Bone marrow (tissue), 2 donors: ENCODE measurements at regions not wholly inside any gene's neighbourhood (a gene's known extent, or its start where the extent isn't known, plus 50 kb on each side); places are given as distances from the start of the nearest gene placed in this dataset.

Experiments
- DNase-seq, 2 donors: peaks; one replicate each; lab custom pipeline; 2025; lab: John Stamatoyannopoulos, UW

DNA sequence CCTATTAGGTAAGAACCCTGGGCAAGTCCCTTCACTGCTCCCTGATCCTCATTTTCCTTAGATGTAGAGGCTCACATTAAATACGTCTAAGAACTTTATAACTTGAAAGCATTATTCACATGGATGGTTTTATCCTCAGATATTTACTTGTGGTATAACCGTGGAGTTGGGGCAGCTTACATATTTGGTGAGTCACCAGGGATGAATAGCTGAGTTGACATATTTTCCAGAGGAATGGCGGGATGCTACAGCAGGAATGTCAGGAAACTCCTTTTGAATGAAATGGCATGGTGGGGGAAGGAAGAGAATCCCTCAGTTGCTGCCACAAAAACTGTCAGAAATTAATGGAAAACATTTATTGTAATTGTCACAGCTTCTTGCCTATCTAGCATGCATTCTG lies 165.3 kb upstream of the RPS6KA3 start:
- DNase-seq: no peak

DNA sequence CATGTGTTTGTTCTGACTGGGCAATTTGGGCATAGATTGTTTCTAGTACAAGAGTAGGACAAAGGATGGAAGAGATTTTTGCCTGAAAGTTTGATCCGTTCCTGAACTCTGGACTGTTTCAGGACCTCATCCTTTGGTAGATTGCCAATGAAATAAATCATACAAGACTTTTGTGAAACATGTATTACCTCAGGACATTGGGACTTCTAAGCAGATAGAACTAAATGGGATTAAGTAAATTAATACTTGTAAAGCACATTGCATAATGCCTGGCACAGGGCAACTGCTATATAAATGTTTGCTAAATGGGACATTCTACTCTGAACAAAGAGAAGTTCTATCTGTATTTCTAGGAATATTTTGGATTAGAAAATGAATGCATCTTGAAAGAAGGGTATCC lies 164.8 kb upstream of the RPS6KA3 start:
- no peak for DNase-seq

DNA sequence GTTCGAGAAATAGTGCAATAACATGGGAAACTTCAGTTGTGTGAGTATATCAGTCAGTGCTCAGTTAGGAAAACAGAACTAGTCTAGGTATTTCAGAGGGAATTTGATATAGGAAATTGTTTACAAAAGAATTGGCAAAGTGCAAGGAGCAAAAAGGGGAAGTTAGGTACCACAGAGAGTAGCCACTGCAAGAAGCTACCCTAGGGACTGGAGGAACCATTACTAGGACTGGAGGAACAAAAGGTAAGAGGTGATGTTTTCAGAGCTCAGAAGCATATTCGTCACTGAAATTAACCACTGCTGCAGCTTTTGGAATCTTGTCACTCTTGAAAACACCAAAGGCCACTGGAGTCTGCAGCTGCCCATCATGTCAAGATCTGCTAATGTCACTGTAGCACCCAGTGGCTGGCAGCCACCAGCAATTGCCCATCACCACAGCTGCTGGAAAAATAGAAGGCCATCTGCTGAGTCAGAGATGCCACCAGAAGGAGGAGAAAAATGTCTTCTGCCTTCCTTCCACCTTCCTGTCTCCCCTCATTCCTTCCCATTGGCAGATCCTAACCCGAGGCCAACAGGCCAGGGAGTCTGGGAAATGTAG lies 160.6 kb upstream of the RPS6KA3 start:
- peak in 1 of 2 donors; percentile 37 for DNase-seq

DNA sequence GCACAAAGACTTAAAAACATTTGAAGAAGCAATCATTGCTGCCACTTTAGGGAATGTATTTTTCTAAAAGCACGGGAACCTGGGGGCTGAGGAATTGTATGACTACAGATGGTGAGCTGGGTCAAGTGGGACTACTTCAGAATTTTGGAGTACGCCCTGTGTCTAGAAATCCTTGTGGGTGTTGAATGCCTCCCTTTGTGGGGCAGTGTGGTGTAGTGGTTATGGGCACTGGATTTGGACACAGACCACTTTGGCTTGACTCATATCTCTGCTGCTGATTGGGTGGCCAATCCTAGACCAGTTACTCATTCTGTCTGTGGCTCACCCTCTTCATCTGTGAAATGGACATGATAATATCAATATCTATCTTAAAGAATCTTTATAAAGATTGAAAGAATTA lies 155.0 kb upstream of the RPS6KA3 start:
- DNase-seq: no peak

DNA sequence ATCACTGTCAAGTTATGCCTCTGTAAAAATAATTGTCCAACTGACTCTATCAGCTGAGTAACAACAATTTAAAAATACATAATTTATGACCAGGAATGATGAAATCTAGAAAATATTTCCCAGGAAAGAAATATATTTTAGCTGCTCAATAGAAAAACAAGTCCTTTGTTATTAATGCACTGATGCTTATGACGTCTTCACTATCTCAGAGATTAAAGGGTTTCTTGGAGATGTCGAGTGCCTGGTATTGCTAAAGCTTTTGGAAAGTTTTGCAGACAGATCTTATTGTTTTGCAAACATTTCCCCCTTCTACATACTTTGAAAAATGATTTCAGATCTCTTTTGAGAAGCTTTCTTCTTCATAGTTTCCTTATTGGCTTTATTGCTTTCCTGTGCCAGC lies 154.6 kb upstream of the RPS6KA3 start:
- DNase-seq: no peak

DNA sequence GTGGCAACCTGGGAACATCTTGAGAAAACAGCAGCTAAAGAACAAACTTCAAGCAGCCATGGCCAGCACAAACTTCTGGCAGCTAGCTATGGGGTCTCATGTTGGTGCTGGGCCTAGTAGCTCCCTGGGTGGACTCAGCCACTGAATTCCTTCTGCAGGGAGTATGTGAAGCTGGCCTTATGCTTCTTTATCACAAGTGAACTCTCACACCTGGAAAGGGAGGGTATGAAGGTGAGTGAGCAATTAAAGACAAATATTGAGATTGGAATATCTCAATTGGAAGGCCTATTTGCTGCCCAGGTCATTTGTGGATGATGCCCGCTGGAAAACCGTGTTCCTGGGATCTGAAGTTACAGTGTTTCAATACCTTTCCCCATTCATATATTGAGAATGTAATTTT lies 153.3 kb upstream of the RPS6KA3 start:
- no peak for DNase-seq

DNA sequence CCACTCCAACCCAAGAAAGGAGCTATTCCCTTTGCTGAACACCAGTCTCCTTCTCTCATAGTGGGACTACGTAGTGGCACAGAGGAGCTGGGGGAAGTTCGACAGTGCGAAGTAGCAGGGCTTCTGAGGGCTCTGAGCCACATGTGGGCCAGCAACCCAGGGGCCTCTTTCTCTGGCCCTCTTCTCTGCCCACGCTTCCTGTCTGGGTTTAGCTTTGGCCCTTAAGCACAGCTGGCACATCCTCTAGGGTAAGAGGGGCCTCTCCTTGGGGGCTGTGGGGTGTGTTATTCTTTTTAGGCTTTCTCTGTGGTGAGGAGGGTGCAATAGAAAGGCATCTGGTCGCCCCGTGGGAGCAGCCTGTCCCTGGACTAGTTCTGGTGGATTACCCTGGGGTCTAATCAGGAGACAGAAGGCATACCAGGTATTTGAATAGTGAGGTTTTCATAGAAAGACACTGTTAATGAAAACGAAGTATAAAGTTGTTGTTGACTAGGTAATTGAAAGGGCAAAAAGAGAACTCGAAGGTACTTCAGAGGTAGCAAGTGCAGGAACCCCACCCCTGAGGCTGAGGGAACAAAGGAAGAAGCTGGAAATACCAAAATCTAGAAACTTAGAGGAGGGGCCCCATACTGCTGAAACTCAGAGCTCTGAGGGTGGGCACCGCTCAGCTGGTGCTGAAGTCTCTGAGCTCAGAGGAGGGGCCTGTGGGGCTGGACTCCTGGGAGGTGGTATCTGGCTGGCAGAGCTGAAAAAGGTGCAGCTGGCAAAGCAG lies 151.9 kb upstream of the RPS6KA3 start:
- peak in 1 of 2 donors; percentile 31 for DNase-seq

DNA sequence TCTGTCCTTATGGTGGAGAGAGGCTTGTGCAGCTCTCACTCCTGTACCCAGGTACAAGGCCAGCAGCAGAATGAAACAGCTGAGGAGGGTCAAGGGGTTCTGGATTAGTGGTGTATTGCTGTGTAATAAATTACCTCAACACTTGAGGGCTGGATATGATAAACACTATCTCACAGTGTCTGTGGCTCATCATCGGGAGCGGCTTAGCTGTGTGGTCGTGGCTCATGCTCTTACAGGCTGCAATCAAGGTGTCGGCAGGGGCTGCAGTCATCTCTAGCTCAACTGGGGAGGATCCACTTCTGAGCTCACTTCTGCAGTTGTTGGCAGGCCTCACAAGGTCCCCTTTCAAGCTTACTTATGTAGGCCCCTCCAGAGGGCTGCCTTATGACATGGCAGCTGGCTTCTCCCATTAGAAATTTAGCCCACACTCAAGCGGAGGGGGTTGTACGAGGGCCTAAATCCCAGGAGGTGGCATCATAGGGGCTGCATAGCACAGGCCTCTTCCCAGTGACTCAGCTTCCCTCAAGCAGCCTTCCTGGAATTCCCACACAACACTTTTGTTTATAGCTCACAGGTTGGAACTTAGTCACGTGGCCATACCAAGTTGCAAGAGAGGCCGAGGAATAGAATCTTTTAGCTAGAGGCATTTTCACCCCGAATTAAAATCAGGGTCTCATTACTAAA lies 148.2 kb upstream of the RPS6KA3 start:
- no peak for DNase-seq

DNA sequence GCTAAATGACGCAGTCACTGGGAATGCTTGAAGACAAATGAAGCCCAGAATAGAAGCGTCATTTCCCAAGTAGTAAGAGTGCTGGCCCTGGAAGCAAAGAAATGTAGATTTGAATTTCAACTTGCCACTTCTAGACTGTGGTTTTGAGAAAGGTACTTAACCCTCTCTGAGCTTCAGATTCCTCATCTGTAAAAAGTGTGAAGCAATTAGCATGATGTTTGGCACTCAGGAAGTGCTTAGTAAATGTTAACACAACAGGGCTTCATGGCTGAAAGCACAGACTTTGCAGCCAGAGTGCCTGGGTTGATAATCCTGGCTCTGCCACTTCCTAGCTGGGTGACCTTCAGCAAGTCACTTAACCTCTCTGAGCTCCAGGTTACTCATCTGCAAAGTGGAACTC lies 147.4 kb upstream of the RPS6KA3 start:
- DNase-seq: no peak

DNA sequence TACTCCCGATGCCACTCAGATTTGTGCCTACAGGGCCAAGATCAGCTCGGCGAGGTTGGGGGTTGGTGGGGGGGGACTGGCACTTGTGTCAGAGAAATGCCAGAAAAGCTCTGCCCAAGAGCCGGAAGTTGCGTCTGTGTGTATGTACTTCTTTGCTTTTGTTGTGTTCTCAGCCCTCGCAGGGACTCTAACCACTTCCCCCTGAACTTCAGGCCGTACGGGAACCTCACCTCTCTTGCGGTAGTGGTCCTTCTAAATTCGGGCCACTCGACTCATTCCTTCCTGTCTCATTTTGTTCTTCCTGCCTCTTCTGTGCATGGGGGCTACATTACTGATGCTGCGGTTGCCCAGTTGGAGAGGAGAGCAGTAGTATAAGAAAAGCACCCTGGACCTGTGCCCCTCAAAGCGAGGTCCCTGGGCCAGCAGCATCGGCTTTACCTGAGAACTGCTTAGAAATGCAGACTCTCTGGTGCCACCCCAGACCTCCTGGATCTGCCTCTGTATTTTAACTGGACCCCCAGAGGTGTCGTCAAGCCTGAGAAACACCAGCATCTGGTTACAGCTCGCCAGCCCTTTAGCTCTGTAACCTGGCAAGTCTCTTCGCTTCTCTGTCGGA lies 146.3 kb upstream of the RPS6KA3 start:
- peak in 1 of 2 donors; percentile 76 for DNase-seq

DNA sequence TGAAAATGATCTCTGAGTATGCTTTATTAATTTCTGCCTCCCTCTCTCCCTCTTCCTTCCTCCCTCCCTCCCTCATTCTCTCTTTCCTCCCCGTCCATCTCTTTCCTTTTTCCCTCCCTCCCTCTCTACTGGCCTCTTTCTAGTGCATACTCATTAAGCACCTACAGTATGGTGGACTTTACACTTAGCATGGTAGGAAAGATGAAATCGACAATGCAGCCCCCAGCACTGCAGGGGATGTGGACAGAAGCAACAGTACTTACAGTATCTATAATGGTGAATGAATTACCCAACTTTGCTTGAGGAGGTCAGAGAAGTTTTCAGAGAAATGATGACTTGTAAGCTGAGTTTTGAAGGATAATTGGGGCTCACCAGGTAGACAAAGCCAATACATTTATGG lies 143.8 kb upstream of the RPS6KA3 start:
- no peak for DNase-seq

DNA sequence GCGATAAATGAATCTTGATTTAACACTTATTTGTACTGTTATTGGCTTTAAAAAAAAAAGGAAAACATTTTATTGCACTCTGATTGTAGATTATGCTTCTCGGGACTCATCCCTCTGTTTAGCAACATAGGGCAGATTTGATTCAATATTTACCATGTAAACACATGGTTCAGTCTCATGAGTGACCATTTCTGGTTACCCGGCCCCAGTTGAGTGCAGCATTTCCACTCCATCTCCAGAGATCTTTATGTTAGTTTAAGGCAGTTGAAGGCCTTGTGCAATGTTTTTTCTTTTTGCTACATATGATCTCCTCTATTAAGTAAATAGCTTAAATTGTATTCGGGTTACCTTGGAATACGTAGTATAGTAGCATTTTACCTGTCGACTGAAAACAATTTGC lies 143.3 kb upstream of the RPS6KA3 start:
- DNase-seq: no peak

DNA sequence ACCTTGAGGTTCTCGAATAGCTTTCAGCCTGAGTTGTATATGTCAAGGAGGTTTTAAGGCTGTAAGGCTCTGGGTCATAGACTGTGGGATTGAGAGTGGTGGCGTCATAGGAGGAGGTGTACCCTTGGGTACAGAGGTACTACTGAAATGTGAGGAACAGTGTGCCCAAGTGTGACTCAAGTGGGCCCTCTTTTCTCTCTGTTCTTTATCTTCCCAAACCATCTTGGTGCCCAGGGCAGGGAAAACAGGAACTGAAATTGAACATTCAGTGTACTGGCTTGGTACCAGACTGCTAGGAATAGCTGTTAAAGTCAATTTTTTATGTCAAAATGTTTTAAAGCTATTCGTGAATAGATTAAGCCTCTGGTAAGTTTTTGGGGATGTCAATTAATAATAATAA lies 136.2 kb upstream of the RPS6KA3 start:
- DNase-seq: peak in 1 of 2 donors; percentile 64

DNA sequence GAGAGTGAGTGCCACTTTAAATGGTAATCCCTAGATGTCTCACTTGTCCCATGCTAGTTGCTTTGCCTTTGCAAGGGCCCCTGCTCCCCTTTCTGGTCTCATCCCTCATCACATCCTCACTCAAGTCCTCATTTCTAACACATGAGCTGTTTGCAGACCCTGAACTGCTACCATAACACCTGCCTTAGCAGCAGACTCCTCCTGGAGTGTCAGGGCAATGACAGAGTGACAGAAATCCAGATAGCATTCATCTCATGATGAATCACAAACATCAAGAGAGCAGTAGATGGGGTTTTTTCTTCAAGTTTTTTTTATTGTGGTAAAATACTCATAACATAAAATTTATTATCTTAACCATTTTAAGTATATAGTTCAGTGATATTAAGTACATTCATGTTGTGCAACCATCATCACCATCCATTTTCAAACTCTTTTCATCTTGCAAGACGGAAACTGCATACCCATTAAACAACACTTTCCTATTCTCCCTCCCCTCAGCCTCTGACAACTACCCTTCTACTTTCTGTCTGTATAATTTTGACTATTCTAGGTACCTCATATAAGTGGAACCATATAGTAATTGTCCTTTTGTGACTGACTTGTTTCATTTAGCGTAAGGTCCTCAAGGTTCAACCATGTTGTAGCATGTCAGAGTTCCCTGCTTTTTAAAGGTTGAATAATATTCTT lies 133.2 kb upstream of the RPS6KA3 start:
- DNase-seq: no peak

DNA sequence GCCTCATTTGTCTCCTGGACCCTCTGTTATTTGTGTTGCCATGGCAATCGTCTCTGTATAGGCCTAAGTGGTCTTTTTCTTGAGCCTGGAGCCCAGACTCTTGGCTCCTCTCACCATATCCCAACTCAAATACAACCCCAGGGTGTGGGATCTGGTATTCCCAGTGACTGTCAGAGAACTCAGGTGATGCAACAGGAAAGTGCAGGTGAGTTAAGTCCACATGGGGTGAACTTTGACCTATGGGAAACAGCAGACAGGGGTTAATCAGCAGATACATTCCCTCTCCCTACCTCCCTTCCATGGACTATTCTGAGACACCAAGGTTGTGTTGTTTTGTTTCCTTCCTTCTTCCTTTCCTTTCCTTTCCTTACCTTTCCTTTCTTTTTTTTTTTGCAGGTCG lies 130.9 kb upstream of the RPS6KA3 start:
- DNase-seq: no peak

DNA sequence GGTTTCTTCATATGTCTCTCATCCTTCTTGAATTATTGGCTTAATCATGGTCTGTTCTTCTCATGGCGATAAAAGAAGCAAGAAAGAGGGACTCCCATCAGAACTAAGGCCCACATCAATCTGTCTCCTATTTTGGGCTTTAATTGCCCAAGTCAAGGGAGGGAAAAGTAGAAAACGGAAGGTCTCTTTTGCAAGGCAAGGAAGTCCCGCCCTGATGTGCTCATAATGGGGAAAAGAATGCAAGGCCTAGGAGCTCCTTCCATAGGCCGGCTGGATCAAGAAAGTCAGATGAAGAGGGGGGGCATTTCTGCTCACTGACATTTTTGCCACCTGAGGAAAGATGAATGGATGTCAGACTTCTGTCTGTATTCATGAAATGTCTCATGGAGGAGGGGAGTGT lies 127.7 kb upstream of the RPS6KA3 start:
- DNase-seq: no peak

DNA sequence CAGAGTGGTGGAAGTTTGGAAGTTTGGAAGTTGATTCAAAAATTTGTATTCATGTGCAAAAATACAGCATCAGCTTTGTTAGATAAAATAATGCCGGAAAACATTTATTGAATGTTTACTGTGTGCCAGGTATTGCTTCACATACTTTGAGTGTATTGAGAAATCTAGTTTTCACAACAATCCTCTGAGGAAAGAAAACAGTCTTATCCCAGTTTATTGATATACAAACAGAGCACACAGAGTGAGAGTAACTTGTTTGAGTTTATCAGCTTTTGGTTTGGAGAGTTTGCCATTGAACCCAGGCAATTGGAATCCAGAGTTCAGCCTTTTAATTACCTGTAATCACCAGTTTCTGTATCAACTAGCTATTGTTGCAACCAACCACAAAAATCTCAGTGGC lies 127.2 kb upstream of the RPS6KA3 start:
- no peak for DNase-seq

DNA sequence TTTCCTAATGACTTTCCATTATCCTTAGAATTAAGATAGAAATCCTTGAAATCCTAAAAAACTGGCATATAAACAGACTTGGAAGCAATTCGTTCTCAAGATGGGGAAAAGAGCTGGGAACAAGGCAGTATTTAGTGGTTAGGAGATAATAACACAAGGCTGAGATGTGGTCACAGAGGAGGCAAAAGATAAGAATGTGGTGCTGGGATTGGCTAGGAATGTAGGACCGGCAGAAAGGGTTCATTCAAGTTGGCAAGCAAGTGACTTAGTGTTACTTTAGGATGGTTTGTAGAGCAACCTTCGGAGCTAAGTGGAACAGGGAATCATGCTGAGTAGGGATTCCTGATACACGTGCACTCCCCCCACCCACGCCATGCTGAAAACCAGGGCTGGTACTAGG lies 121.9 kb upstream of the RPS6KA3 start:
- no peak for DNase-seq

DNA sequence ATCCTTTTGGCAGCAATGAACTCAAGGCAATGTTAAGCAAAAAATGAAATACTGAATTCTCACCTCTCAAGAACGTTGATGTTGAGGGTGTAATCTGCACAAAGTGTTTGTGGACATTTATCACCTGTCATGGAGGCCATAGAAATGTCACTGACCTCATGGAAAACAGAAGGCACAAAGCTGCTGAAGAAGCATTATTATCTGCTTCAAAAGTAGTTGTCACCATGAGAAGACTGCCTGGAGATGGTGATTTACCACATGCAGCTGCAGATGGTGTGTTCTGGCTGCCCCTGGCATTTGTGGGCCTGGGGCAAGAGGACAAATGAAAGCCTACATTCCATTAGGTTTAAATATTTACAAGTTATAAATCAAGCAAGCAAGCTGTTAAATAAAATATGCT lies 116.8 kb upstream of the RPS6KA3 start:
- DNase-seq: no peak

DNA sequence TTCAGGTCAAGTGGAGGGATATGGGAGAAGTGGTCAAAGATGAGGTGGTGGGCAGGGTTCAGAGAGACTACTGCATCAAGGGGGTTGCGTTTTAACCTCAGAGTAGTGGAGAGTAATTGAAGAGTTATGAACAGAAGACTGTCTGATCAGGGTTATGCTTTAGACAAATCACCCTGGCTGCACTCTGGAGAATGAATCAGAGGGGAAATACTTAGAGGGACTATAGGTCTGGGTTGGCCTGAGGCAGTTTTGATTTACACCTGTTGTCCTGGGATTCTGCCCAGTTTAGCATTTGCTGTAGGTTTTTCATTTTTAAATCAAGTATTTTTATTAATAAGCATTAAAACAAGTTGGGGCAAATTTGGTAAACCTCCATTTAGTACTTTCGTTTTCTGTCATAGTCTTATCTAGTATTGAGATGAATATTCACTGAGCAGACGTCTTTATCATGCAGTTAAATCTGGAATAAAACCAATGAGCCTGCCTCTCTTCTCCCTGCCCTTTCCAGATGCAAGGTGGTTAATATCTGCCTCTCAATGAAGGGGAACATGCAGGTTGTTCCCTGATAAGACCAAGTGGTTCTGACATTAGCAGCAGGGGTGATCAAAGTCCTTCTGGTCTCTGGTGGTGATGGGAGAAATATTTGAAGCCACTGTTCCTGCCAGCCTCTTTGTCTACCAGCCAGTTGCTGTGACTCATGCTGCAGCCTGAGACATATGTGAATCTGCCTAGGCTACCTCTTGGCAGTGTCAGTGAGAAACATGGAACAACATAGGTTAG lies 116.0 kb upstream of the RPS6KA3 start:
- DNase-seq: no peak

DNA sequence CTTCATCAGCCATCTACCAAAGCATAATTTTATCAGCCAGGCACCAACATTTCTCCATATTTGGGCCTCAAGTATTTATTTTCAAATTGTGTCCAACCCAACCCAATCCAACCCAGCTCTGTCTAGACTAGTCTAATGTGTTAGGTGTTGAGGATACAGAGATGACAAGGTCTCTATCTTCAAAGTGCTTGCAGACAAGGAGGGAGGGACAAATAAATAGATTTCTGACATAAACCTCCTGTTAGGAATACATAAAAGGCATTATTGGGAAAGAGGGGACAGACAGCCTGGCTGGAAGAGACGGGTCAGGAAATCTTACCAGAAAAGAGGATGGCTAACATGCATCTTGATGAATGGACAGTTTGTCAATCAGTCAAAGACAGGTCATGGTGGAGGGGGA lies 115.4 kb upstream of the RPS6KA3 start:
- DNase-seq: no peak
